SW 1271 (cell line): ENCODE measurements at regions not wholly inside any gene's neighbourhood (a gene's known extent, or its start where the extent isn't known, plus 50 kb on each side); places are given as distances from the start of the nearest gene placed in this dataset.
"Not testable (repeated sequence)": the region's sequence is repeated elsewhere in the genome, so short reads cannot be mapped to it uniquely, and the experiment has no call there.

Source experiments
- DNase-seq, 2 experiments: peaks; one replicate each; lab custom pipeline; 2025; lab: John Stamatoyannopoulos, UW

- no peak for DNase-seq
Measured at GRCh38 chr17:62322313-62322712, 58.0 kb upstream of the EFCAB3 start.

- no peak for DNase-seq
Measured at GRCh38 chr17:62321451-62321850, 58.9 kb upstream of the EFCAB3 start.

DNA sequence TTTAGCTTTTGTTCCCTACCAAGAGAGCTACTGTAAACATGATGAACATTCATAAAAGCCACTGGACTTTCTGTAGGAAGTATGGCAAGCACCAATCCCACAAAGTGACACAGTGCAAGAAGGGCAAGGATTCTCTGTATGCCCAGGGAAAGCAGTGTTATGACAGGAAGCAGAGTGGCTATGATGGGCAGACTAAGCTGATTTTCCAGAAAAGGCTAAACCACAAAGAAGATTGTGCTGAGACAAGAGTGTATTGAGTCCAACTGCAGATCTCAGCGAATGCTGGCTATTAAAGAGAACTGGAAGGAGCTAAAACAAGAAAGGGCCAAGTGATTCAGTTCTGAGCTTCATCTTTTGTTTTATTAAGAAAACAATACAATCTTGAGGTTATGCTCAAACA lies 60.5 kb upstream of the EFCAB3 start:
- DNase-seq: no peak

DNA sequence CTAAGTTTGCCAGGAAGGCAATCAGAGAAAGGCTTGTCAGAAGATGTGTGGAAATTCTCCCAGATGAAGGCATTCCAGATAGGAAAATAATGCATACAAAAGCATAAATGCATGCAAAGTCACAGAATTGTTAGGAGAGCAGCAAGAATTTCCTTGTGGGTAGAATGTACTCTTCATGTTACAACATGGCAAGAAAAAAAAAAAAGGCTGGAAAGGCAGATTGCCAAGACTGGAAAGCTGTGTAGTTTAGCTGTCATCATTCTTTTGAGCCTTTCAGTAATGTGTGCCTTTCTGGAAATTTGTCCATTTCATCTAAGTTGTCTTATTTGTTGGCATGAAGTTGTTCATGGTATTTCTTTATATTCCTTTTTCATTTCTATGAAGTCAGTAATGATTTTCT lies 71.0 kb upstream of the EFCAB3 start:
- DNase-seq: no peak

- DNase-seq: no peak
Measured at GRCh38 chr17:62307196-62307595, 73.2 kb upstream of the EFCAB3 start.

DNA sequence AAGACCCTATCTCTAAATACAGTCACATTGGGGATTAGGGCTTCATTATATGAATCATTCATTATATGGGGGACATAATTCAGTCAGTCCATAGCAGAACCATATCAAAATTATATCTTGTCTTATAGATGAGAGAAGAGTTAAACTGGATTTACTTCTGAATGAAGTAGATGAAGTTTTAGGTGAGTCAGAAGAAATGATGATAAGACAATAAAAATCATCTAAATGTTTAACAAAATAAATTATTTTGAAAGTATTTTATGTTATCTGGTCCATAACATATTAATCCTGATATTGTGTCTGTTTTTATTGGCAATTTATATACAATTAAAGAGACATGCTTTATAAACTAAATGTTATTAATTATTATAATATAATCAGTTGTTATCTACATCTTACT lies 76.9 kb upstream of the EFCAB3 start:
- DNase-seq: no peak

DNA sequence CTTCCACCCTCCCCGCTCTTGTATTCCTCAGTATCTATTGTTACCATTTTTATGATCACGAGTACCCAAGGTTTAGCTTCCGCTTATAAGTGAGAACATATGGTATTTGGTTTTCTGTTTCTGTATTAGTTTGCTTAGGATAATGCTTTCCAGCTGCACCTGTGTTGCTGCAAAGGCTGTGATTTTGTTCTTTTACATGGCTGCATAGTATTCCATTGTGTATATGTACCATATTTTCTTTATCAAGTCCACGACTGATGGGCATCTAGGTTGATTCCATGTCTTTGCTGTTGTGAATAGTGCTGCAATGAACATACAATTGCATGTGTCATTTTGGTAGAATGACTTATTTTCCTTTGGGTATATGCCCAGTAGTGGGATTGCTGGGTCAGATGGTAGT lies 79.7 kb upstream of the EFCAB3 start:
- DNase-seq: no peak

GRCh38 chr17:62275290-62275689 lies 105.1 kb upstream of the EFCAB3 start:
- not testable (repeated sequence) for DNase-seq

DNA sequence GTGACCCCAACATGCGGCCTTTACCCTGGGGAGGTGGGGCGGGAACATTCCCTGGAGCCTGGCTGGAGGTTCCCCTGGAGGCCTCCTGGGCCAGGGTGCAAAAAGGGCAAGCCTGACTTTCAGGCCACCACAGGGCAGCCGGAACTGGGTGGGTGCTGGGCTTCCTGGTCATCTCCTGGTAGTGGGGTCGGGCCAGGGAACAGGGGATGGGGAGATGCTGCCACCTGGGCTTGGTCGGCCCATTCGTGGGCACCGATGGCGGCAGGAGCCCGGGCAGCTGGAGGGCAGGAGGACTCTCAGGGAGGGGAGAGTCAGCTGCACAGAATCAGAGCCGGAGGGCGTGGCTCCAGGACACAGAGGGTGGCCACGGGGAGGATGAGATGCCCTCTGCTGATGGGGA lies 112.0 kb upstream of the EFCAB3 start:
- not testable (repeated sequence) for DNase-seq

DNA sequence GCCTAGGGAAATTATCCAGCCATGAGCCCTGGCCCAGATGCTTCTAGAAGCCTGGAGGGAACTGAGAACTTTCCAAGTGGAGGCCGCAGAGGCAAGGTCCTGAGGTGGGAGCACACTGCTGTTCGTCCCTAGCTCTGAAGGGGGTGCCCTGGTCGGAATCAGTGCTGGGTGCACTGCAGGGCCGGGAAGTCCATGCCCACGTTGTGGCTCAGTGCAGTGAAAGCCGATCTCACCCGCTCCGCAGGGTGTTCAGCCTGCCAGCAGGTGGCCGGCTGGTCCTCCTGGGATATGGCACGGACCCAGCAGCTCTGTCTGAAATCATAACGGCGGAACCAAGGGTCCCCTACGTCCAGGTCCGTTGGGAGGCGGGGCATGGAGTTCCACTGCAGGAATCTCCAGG lies 115.4 kb upstream of the EFCAB3 start:
- DNase-seq: not testable (repeated sequence)

DNA sequence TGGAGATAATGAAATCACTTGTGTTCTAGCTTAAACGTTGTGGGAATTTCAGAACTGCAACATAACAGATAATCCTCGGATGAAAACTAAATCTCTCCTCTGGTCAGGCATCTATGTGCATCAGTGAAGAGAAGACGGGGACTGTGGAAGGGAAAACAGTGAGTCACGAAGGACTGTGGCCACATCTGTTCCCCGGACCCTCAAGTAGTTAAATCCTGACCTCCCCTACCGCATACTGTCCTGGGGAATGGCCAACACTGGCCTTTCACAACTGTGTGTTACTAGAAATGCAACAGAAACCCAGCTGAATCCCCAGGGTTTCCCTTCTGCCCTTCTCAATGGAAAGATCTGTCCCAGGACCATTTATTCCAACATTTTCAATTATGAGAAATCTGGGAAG lies 124.6 kb upstream of the EFCAB3 start:
- DNase-seq: not testable (repeated sequence)

GRCh38 chr17:62242076-62242475 lies 138.3 kb upstream of the EFCAB3 start:
- DNase-seq: not testable (repeated sequence)

GRCh38 chr17:62239569-62239968 lies 140.8 kb upstream of the EFCAB3 start:
- DNase-seq: not testable (repeated sequence)

- not testable (repeated sequence) for DNase-seq
Measured at GRCh38 chr17:62238551-62239338, 141.6 kb upstream of the EFCAB3 start.

DNA sequence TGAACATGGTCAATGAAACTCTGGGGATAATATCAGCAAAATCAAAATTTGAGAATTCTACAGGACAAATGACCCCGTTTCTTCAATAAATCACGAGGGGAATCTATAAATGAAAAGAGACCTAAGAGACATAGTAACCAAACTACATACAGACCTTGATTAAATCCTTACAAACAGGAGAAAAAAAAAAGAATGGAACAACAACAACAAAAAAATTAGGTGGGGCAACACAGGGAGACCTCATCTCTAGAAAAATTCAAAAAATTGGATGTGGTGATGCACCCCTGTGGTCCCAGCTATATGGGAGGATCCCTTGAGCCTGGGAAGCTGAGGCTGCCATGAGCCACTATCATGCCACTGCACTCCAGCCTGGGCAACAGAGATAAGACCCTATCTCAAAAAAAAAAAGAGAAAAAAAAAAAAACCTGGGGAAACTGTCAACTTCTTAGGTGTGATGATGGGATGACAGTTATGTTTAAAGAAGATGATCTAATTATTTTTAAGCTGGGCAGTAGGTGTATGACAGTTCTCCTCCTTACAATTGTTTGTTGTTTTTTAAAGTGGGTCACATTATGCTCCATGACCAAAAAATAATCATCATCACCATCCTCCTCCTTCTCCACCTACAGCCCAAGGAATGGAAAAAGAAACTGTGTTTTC lies 146.4 kb upstream of the EFCAB3 start:
- not testable (repeated sequence) for DNase-seq

- not testable (repeated sequence) for DNase-seq
Measured at GRCh38 chr17:62231293-62231692, 149.1 kb upstream of the EFCAB3 start.

DNA sequence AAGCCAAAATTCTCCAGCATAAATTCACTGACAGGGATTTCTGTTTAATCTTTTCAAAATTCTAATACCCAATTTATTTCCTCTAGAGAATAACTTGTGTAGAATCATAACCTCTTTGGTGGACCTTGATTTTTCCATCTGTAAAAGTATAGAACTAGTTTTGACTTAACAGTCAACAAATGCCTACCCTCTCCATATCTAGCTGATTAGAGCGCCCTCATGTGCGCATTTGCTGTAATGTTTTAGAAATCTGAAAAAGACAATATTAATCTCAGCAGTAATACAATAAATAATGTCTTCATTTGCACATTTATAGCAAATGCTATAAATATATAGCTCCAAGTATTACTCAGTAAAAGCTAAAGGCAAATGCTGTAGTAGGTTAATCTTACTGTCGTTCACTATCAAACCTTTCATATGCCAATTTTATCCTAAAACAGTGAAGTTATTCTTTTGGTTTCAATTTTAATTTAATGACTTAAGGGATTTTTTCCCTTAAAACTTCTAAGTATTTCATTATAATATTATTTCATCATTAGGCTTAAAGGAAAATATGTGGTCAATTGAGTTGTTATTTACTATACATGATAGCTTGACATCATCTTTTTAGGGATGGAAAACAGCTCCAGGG lies 153.6 kb upstream of the EFCAB3 start:
- DNase-seq: not testable (repeated sequence)

DNA sequence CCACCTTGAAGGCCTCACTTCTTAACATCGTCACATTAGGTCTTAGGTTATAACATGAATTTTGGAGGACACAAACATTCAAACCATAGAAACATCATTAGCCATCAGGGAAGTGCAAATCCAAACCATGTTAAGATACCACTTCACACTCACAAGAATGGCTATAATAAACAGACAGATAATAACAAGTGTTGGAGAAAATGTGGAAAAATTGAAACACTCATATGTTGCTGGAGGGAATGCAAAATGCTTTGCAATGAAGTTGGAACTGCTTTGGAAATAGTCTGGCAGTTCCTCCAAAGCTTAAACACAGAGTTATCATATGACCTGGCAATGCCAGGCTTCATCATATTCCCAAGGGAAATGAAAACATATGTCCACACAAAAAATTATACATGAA lies 156.8 kb upstream of the EFCAB3 start:
- DNase-seq: not testable (repeated sequence)

DNA sequence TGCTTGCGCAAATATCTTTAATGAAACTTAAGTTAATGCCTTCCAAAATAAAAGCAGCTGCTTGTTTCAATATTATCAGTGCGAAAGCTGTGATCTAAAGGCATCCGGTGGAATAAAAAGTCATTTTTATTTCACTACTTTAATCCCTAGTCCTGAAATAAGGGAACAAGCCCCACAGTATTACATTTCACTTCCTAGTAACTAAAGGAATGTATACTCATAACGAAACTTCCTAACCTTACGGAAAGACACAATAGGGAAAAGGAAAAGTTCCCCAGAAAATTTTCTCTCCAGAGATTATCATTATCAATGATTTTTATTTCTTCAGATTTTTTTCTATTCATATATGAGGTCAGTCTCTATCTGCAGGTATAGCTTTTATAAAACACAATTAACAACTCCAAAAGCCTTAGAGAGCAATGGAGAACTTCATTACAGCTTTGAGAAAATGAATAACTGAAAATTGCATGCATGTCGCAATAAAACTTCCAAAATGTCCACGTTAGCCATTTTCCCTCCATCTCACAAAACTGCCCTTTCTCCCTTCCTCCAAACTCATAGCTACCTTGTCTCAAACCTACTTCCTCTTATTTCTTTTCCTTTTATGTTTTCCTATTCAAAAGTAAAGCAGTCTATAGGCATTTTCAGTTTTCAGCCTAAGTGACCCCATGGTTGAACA lies 154.3 kb upstream of the MED13 start:
- DNase-seq: no peak

- no peak for DNase-seq
Measured at GRCh38 chr17:62216847-62217246, 151.8 kb upstream of the MED13 start.

DNA sequence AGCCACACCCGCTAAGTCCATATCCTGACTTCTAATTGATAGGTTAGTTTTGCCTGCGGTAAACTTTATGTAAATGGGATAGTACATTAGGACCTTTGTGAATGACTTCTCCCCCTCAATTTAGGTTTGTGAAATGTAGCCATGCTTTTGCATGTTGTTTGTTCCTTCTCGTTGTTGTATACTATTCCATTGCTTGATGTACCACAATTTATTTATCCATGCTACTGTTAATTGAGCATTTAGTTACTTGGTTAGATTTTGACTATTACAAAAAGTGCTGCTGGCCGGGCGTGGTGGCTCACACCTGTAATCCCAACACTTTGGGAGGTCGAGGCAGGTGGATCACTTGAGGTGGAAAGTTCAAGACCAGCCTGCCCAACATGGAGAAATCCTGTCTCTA lies 150.8 kb upstream of the MED13 start:
- DNase-seq: not testable (repeated sequence)

GRCh38 chr17:62206550-62206949 lies 141.5 kb upstream of the MED13 start:
- DNase-seq: no peak
